ENCODE measurements at regions not wholly inside any gene's neighbourhood (a gene's known extent, or its start where the extent isn't known, plus 50 kb on each side); places are given as distances from the start of the nearest gene placed in this dataset.
A peak's percentile ranks its signal among the peaks of the same experiment; 100 is the strongest.

DNA sequence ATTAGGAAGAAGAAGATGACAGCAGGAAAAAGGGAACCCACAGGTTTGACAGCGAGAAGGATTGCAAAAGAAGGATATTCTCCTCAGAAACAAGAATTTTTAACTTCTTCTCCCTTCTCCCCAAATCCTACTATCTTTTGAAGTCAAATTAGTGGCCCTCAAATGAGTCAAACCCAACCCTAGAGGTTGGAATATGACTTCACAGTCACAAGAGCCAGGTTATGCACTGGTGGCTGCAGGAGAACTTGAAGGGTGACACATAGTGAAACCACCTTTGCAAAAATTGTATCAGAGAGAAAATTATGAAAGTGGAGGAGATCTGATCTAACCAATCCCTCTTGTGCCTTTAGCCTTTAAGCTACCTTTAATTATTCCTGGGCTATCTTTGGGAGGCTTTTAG, 386.2 kb upstream of the CCDC196 start:
- H3K79me2 ChIP-seq (replicated peaks; ENCODE audit: insufficient read depth), result no peaks in the 10 kb centered on the region
- no peak for DNase-seq (ENCODE audit: low spot score)
- Mint-ChIP-seq H3K27me3 (ENCODE audit: insufficient read depth, low read depth, poor library complexity) (peaks cover 4% of the 10 kb centered on the region), H3K4me1 (peaks cover 19% of the 10 kb centered on the region), H3K27ac (no peak overlapping the region), H3K36me3 (ENCODE audit: low read depth) (no peaks in the 10 kb centered on the region), H3K9me3 (no peaks in the 10 kb centered on the region), H3K4me3 (no peak overlapping the region)
- H3K4me3 ChIP-seq, result no peak overlapping the region
- no peak for ATAC-seq
- peaks cover 11% of the 10 kb centered on the region for H3K9me2 ChIP-seq (ENCODE audit: insufficient read depth)
- no peaks in the 10 kb centered on the region for H3K36me3 ChIP-seq (ENCODE audit: insufficient read depth)
- no peak overlapping the region for H3K27ac ChIP-seq (ENCODE audit: low read depth)
- TF ChIP-seq, protein P1, sequence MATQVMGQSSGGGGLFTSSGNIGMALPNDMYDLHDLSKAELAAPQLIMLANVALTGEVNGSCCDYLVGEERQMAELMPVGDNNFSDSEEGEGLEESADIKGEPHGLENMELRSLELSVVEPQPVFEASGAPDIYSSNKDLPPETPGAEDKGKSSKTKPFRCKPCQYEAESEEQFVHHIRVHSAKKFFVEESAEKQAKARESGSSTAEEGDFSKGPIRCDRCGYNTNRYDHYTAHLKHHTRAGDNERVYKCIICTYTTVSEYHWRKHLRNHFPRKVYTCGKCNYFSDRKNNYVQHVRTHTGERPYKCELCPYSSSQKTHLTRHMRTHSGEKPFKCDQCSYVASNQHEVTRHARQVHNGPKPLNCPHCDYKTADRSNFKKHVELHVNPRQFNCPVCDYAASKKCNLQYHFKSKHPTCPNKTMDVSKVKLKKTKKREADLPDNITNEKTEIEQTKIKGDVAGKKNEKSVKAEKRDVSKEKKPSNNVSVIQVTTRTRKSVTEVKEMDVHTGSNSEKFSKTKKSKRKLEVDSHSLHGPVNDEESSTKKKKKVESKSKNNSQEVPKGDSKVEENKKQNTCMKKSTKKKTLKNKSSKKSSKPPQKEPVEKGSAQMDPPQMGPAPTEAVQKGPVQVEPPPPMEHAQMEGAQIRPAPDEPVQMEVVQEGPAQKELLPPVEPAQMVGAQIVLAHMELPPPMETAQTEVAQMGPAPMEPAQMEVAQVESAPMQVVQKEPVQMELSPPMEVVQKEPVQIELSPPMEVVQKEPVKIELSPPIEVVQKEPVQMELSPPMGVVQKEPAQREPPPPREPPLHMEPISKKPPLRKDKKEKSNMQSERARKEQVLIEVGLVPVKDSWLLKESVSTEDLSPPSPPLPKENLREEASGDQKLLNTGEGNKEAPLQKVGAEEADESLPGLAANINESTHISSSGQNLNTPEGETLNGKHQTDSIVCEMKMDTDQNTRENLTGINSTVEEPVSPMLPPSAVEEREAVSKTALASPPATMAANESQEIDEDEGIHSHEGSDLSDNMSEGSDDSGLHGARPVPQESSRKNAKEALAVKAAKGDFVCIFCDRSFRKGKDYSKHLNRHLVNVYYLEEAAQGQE (IDR thresholded peaks at IDR 0.05; ENCODE audit: unreplicated experiment), result no peak
- TF ChIP-seq ZNF331 (CRISPR knock-in tag; IDR thresholded peaks at IDR 0.05; ENCODE audit: low read depth) (no peak), EZH2phosphoT487 (IDR thresholded peaks at IDR 0.05; ENCODE audit: unreplicated experiment) (no peak), STAT1 (IDR thresholded peaks at IDR 0.05; ENCODE audit: unreplicated experiment) (no peak), POLR2AphosphoS5 (IDR thresholded peaks at IDR 0.05; ENCODE audit: low read depth) (no peak), ZNF114 (CRISPR knock-in tag; IDR thresholded peaks at IDR 0.05) (no peak), EZH2 (IDR thresholded peaks at IDR 0.05; ENCODE audit: low read depth, unreplicated experiment) (no peak), NANOG (IDR thresholded peaks at IDR 0.05; ENCODE audit: borderline replicate concordance) (no peak), JUNB (IDR thresholded peaks at IDR 0.05; ENCODE audit: unreplicated experiment) (no peak), CREB1 (CRISPR knock-in tag; IDR thresholded peaks at IDR 0.05; ENCODE audit: low read depth) (no peak)
- TF ChIP-seq, protein P2, sequence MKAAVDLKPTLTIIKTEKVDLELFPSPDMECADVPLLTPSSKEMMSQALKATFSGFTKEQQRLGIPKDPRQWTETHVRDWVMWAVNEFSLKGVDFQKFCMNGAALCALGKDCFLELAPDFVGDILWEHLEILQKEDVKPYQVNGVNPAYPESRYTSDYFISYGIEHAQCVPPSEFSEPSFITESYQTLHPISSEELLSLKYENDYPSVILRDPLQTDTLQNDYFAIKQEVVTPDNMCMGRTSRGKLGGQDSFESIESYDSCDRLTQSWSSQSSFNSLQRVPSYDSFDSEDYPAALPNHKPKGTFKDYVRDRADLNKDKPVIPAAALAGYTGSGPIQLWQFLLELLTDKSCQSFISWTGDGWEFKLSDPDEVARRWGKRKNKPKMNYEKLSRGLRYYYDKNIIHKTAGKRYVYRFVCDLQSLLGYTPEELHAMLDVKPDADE (IDR thresholded peaks at IDR 0.05), result no peak
- TF ChIP-seq, protein P3, sequence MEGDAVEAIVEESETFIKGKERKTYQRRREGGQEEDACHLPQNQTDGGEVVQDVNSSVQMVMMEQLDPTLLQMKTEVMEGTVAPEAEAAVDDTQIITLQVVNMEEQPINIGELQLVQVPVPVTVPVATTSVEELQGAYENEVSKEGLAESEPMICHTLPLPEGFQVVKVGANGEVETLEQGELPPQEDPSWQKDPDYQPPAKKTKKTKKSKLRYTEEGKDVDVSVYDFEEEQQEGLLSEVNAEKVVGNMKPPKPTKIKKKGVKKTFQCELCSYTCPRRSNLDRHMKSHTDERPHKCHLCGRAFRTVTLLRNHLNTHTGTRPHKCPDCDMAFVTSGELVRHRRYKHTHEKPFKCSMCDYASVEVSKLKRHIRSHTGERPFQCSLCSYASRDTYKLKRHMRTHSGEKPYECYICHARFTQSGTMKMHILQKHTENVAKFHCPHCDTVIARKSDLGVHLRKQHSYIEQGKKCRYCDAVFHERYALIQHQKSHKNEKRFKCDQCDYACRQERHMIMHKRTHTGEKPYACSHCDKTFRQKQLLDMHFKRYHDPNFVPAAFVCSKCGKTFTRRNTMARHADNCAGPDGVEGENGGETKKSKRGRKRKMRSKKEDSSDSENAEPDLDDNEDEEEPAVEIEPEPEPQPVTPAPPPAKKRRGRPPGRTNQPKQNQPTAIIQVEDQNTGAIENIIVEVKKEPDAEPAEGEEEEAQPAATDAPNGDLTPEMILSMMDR (conservative IDR thresholded peaks at IDR 0.05; ENCODE audit: low read depth in 2 of 2), result no peak
- TF ChIP-seq, protein P4, sequence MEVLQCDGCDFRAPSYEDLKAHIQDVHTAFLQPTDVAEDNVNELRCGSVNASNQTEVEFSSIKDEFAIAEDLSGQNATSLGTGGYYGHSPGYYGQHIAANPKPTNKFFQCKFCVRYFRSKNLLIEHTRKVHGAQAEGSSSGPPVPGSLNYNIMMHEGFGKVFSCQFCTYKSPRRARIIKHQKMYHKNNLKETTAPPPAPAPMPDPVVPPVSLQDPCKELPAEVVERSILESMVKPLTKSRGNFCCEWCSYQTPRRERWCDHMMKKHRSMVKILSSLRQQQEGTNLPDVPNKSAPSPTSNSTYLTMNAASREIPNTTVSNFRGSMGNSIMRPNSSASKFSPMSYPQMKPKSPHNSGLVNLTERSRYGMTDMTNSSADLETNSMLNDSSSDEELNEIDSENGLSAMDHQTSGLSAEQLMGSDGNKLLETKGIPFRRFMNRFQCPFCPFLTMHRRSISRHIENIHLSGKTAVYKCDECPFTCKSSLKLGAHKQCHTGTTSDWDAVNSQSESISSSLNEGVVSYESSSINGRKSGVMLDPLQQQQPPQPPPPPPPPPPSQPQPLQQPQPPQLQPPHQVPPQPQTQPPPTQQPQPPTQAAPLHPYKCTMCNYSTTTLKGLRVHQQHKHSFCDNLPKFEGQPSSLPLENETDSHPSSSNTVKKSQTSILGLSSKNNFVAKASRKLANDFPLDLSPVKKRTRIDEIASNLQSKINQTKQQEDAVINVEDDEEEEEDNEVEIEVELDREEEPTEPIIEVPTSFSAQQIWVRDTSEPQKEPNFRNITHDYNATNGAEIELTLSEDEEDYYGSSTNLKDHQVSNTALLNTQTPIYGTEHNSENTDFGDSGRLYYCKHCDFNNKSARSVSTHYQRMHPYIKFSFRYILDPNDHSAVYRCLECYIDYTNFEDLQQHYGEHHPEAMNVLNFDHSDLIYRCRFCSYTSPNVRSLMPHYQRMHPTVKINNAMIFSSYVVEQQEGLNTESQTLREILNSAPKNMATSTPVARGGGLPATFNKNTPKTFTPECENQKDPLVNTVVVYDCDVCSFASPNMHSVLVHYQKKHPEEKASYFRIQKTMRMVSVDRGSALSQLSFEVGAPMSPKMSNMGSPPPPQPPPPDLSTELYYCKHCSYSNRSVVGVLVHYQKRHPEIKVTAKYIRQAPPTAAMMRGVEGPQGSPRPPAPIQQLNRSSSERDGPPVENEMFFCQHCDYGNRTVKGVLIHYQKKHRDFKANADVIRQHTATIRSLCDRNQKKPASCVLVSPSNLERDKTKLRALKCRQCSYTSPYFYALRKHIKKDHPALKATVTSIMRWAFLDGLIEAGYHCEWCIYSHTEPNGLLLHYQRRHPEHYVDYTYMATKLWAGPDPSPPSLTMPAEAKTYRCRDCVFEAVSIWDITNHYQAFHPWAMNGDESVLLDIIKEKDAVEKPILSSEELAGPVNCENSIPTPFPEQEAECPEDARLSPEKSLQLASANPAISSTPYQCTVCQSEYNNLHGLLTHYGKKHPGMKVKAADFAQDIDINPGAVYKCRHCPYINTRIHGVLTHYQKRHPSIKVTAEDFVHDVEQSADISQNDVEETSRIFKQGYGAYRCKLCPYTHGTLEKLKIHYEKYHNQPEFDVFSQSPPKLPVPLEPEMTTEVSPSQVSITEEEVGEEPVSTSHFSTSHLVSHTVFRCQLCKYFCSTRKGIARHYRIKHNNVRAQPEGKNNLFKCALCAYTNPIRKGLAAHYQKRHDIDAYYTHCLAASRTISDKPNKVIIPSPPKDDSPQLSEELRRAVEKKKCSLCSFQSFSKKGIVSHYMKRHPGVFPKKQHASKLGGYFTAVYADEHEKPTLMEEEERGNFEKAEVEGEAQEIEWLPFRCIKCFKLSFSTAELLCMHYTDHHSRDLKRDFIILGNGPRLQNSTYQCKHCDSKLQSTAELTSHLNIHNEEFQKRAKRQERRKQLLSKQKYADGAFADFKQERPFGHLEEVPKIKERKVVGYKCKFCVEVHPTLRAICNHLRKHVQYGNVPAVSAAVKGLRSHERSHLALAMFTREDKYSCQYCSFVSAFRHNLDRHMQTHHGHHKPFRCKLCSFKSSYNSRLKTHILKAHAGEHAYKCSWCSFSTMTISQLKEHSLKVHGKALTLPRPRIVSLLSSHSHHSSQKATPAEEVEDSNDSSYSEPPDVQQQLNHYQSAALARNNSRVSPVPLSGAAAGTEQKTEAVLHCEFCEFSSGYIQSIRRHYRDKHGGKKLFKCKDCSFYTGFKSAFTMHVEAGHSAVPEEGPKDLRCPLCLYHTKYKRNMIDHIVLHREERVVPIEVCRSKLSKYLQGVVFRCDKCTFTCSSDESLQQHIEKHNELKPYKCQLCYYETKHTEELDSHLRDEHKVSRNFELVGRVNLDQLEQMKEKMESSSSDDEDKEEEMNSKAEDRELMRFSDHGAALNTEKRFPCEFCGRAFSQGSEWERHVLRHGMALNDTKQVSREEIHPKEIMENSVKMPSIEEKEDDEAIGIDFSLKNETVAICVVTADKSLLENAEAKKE (CRISPR knock-in tag; IDR thresholded peaks at IDR 0.05), result no peak
- H3F3A ChIP-seq (replicated peaks; ENCODE audit: low read depth), result no peaks in the 10 kb centered on the region
- H2AFZ ChIP-seq, result 0 out of 2 replicates have a peak overlapping the region, but pooled peaks have one; percentile 59
- H4K20me1 ChIP-seq (replicated peaks; ENCODE audit: insufficient read depth), result no peaks in the 10 kb centered on the region
- H3K4me2 ChIP-seq, result no peak overlapping the region
- peaks cover 4% of the 10 kb centered on the region; the same call in 1 of the 2 replicates for H3K4me1 ChIP-seq (ENCODE audit: insufficient read depth)
- no peaks in the 10 kb centered on the region for H3K27me3 ChIP-seq (ENCODE audit: insufficient read depth)
